ENCODE measurements at regions not wholly inside any gene's neighbourhood (a gene's known extent, or its start where the extent isn't known, plus 50 kb on each side); places are given as distances from the start of the nearest gene placed in this dataset.
"Not testable (repeated sequence)": the region's sequence is repeated elsewhere in the genome, so short reads cannot be mapped to it uniquely, and the experiment has no call there.

- DNase-seq (ENCODE audit: low read depth) = no peak
Observed at GRCh38 chr2:4047961-4048891, 344.9 kb downstream of the DCDC2C start.

GRCh38 chr2:4049463-4049862 lies 346.1 kb downstream of the DCDC2C start:
- no peak for DNase-seq (ENCODE audit: low read depth)

GRCh38 chr2:4053769-4054493 lies 350.6 kb downstream of the DCDC2C start:
- no peak for DNase-seq (ENCODE audit: low read depth)

GRCh38 chr2:4066217-4066616 lies 362.8 kb downstream of the DCDC2C start:
- DNase-seq (ENCODE audit: low read depth) = no peak

- DNase-seq (ENCODE audit: low read depth) = no peak
Observed at GRCh38 chr2:4073026-4073569, 369.7 kb downstream of the DCDC2C start.

- no peak for DNase-seq (ENCODE audit: low read depth)
Observed at GRCh38 chr2:4077017-4077416, 373.6 kb downstream of the DCDC2C start.

- no peak for DNase-seq (ENCODE audit: low read depth)
Observed at GRCh38 chr2:4085186-4085585, 381.8 kb downstream of the DCDC2C start.

- DNase-seq (ENCODE audit: low read depth) = no peak
Observed at GRCh38 chr2:4090668-4091630, 387.6 kb downstream of the DCDC2C start.

GRCh38 chr2:4091869-4092268 lies 388.5 kb downstream of the DCDC2C start:
- no peak for DNase-seq (ENCODE audit: low read depth)

GRCh38 chr2:4094743-4095142 lies 391.4 kb downstream of the DCDC2C start:
- no peak for DNase-seq (ENCODE audit: low read depth)

GRCh38 chr2:4096978-4097766 lies 393.8 kb downstream of the DCDC2C start:
- DNase-seq (ENCODE audit: low read depth) = no peak

- no peak for DNase-seq (ENCODE audit: low read depth)
Observed at GRCh38 chr2:4098137-4098536, 394.8 kb downstream of the DCDC2C start.

- DNase-seq (ENCODE audit: low read depth) = no peak
Observed at GRCh38 chr2:4101936-4102335, 398.6 kb downstream of the DCDC2C start.

- no peak for DNase-seq (ENCODE audit: low read depth)
Observed at GRCh38 chr2:4107179-4107578, 403.8 kb downstream of the DCDC2C start.

- no peak for DNase-seq (ENCODE audit: low read depth)
Observed at GRCh38 chr2:4110273-4110672, 406.9 kb downstream of the DCDC2C start.

- DNase-seq (ENCODE audit: low read depth) = not testable (repeated sequence)
Observed at GRCh38 chr2:4115435-4115834, 412.1 kb downstream of the DCDC2C start.

GRCh38 chr2:4122726-4123125 lies 419.4 kb downstream of the DCDC2C start:
- no peak for DNase-seq (ENCODE audit: low read depth)

GRCh38 chr2:4130651-4131050 lies 427.3 kb downstream of the DCDC2C start:
- DNase-seq (ENCODE audit: low read depth) = no peak

- DNase-seq (ENCODE audit: low read depth) = no peak
Observed at GRCh38 chr2:4134551-4135550, 431.5 kb downstream of the DCDC2C start.

- no peak for DNase-seq (ENCODE audit: low read depth)
Observed at GRCh38 chr2:4135765-4136164, 432.4 kb downstream of the DCDC2C start.
